HepG2 (cell line): ENCODE measurements at regions not wholly inside any gene's neighbourhood (a gene's known extent, or its start where the extent isn't known, plus 50 kb on each side); places are given as distances from the start of the nearest gene placed in this dataset.

Experiments used
- ERF ChIP-seq: IDR thresholded peaks from 2 replicates; pipeline ENCODE4 v1.6.1; 2018; ENCODE audit warnings: missing biosample characterization, missing genetic modification reagents
- FOSL1 ChIP-seq: sonication (generic); formaldehyde crosslinking; IDR thresholded peaks from 2 replicates; pipeline ENCODE4 v1.9.0; 2021; ENCODE audit warnings: missing genetic modification reagents, borderline replicate concordance
- FOXM1 ChIP-seq: sonication (generic); formaldehyde crosslinking; IDR thresholded peaks from 2 replicates; pipeline ENCODE4 v1.5.0; 2020; ENCODE audit warnings: missing genetic modification reagents
- HOXD1 ChIP-seq: sonication (generic); formaldehyde crosslinking; IDR thresholded peaks from 2 replicates; pipeline ENCODE4 v1.5.0; 2020; ENCODE audit warnings: missing genetic modification reagents
- SIX4 ChIP-seq: sonication (generic); formaldehyde crosslinking; IDR thresholded peaks from 2 replicates; pipeline ENCODE4 v1.4.0; 2020; ENCODE audit warnings: missing genetic modification reagents
- ZNF251 ChIP-seq: sonication (generic); formaldehyde crosslinking; IDR thresholded peaks from 2 replicates; pipeline ENCODE4 v1.9.0; 2021; ENCODE audit warnings: mild to moderate bottlenecking, missing genetic modification reagents
- ZNF772 ChIP-seq: sonication (generic); formaldehyde crosslinking; IDR thresholded peaks from 2 replicates; pipeline ENCODE4 v1.5.0; 2020; ENCODE audit warnings: mild to moderate bottlenecking, missing genetic modification reagents
- TF ChIP-seq, protein P1 (sequence below): IDR thresholded peaks from 2 replicates; pipeline ENCODE4 v1.6.1; 2016; ENCODE audit warnings: low read depth, missing genetic modification reagents, missing compliant biosample characterization

GRCh38 chr5:3340471-3340870, 255.2 kb upstream of the IRX1 start:
- TF ChIP-seq HOXD1 (no peak), FOXM1 (CRISPR knock-in tag) (no peak), ERF (CRISPR knock-in tag) (no peak), FOSL1 (CRISPR knock-in tag) (no peak), ZNF251 (CRISPR knock-in tag) (no peak), SIX4 (no peak), ZNF772 (no peak)
- TF ChIP-seq, protein P1, sequence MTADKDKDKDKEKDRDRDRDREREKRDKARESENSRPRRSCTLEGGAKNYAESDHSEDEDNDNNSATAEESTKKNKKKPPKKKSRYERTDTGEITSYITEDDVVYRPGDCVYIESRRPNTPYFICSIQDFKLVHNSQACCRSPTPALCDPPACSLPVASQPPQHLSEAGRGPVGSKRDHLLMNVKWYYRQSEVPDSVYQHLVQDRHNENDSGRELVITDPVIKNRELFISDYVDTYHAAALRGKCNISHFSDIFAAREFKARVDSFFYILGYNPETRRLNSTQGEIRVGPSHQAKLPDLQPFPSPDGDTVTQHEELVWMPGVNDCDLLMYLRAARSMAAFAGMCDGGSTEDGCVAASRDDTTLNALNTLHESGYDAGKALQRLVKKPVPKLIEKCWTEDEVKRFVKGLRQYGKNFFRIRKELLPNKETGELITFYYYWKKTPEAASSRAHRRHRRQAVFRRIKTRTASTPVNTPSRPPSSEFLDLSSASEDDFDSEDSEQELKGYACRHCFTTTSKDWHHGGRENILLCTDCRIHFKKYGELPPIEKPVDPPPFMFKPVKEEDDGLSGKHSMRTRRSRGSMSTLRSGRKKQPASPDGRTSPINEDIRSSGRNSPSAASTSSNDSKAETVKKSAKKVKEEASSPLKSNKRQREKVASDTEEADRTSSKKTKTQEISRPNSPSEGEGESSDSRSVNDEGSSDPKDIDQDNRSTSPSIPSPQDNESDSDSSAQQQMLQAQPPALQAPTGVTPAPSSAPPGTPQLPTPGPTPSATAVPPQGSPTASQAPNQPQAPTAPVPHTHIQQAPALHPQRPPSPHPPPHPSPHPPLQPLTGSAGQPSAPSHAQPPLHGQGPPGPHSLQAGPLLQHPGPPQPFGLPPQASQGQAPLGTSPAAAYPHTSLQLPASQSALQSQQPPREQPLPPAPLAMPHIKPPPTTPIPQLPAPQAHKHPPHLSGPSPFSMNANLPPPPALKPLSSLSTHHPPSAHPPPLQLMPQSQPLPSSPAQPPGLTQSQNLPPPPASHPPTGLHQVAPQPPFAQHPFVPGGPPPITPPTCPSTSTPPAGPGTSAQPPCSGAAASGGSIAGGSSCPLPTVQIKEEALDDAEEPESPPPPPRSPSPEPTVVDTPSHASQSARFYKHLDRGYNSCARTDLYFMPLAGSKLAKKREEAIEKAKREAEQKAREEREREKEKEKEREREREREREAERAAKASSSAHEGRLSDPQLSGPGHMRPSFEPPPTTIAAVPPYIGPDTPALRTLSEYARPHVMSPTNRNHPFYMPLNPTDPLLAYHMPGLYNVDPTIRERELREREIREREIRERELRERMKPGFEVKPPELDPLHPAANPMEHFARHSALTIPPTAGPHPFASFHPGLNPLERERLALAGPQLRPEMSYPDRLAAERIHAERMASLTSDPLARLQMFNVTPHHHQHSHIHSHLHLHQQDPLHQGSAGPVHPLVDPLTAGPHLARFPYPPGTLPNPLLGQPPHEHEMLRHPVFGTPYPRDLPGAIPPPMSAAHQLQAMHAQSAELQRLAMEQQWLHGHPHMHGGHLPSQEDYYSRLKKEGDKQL (CRISPR knock-in tag): no peak
